Epithelial cell of esophagus (primary cell): ENCODE measurements at regions not wholly inside any gene's neighbourhood (a gene's known extent, or its start where the extent isn't known, plus 50 kb on each side); places are given as distances from the start of the nearest gene placed in this dataset.

Source experiments
- DNase-seq: peaks from one replicate; pipeline ENCODE4 v3.0.0; 2010; ENCODE audit warnings: low read depth
- H3K4me3 ChIP-seq: 2 replicates; pipeline ENCODE4 v1.5.1; 2011; ENCODE audit warnings: mild to moderate bottlenecking, low read length, control low read depth
- CTCF ChIP-seq: IDR thresholded peaks from 2 replicates; pipeline ENCODE4 v1.5.1; 2011; ENCODE audit warnings: low read depth, mild to moderate bottlenecking, low read length, control low read depth, inconsistent platforms; ENCODE audit not compliant: insufficient read depth; ENCODE audit errors: missing control alignments

GRCh38 chr18:40583671-40584070 is 1371.4 kb upstream of the PIK3C3 start:
- DNase-seq, result no peak
- no peak for TF ChIP-seq CTCF
- no peak overlapping the region for H3K4me3 ChIP-seq

GRCh38 chr18:40582105-40582504 is 1372.9 kb upstream of the PIK3C3 start:
- no peak for DNase-seq
- H3K4me3 ChIP-seq, result no peak overlapping the region
- TF ChIP-seq CTCF, result no peak

- TF ChIP-seq CTCF, result no peak
- no peak overlapping the region for H3K4me3 ChIP-seq
- no peak for DNase-seq
These were observed 1377.1 kb upstream of the PIK3C3 start for GRCh38 chr18:40577981-40578365.

- no peak for DNase-seq
- TF ChIP-seq CTCF, result no peak
- no peak overlapping the region for H3K4me3 ChIP-seq
These were observed 1377.6 kb upstream of the PIK3C3 start for GRCh38 chr18:40577239-40577980.

- no peak for TF ChIP-seq CTCF
- DNase-seq, result no peak
- H3K4me3 ChIP-seq, result no peak overlapping the region
These were observed 1378.4 kb upstream of the PIK3C3 start for GRCh38 chr18:40576507-40577115.

- TF ChIP-seq CTCF, result no peak
- H3K4me3 ChIP-seq, result no peak overlapping the region
- no peak for DNase-seq
These were observed 1384.4 kb upstream of the PIK3C3 start for GRCh38 chr18:40570615-40571014.

- DNase-seq, result no peak
- no peak overlapping the region for H3K4me3 ChIP-seq
- TF ChIP-seq CTCF, result no peak
These were observed 1385.4 kb upstream of the PIK3C3 start for GRCh38 chr18:40569605-40570004.
